Activated naive CD8-positive, alpha-beta T cell treated with anti-CD3 and anti-CD28 coated beads, Interleukin-2, amount 50 U/mL, for 24 hours (primary cell): ENCODE measurements at regions not wholly inside any gene's neighbourhood (a gene's known extent, or its start where the extent isn't known, plus 50 kb on each side); places are given as distances from the start of the nearest gene placed in this dataset.

ENCODE experiments used
- ATAC-seq: fragments of 150-1000 bp; cut with Tn5 transposase; one replicate; pipeline ENCODE4 v1.10.0; 2021
- DNase-seq: peaks from one replicate; pipeline ENCODE4 v3.0.0; 2021
- H3K27ac Mint-ChIP-seq: one replicate; pipeline ENCODE4 v1.8.0; 2021; ENCODE audit warnings: mild to moderate bottlenecking, mixed read lengths
- H3K27me3 Mint-ChIP-seq: one replicate; pipeline ENCODE4 v1.8.0; 2021; ENCODE audit warnings: mixed read lengths
- H3K36me3 Mint-ChIP-seq: one replicate; pipeline ENCODE4 v1.8.0; 2021; ENCODE audit warnings: low read depth, mixed read lengths
- H3K4me1 Mint-ChIP-seq: one replicate; pipeline ENCODE4 v1.8.0; 2021; ENCODE audit warnings: mixed read lengths
- H3K4me3 Mint-ChIP-seq: one replicate; pipeline ENCODE4 v1.8.0; 2021; ENCODE audit warnings: mild to moderate bottlenecking, moderate library complexity, mixed read lengths
- H3K9me3 Mint-ChIP-seq: one replicate; pipeline ENCODE4 v1.8.0; 2021; ENCODE audit warnings: mixed read lengths

DNA sequence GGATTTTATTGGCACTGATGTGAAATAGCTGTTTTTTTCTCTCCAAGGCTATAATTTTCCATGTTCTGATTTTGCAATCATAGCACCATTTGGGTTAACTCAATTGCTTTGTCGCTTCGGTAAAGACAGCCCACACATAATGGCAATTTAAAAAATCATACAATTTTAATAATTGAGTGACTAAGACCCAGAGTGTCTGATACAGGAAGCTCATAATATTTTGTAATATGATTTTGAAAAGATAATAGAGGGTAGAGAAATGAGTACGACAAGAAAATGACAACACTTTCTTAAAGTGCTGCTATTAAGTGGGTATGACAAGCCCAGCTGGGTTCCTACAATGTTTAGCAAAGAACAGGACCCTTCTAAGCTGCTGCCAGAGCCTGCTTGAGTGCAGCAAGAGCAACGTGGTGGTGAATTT lies 439.1 kb downstream of the METTL15 start:
- Mint-ChIP-seq H3K9me3 (no peaks in the 10 kb centered on the region), H3K4me1 (no peaks in the 10 kb centered on the region), H3K27me3 (no peaks in the 10 kb centered on the region), H3K27ac (no peak overlapping the region), H3K36me3 (no peaks in the 10 kb centered on the region), H3K4me3 (no peak overlapping the region)
- DNase-seq, result no peak
- no peak for ATAC-seq

DNA sequence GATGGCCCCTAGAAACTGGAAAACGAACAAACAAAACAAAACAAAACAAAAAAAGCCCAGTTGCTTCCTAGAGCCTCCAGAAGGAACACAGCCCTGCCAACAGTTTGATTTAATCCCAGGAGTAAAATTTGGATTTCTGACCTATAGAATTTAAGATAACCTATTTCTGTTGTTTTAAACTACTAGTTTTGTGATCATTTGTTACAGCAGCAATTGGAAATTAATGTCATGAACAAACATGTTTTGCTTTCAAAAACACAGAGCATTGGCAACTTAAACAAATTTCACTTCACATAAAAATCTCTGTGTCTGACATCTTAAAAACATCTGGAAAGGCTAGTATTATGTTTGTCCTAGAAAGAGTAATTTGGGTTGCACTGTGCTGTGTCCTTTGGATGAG lies 437.3 kb downstream of the METTL15 start:
- Mint-ChIP-seq H3K36me3 (no peaks in the 10 kb centered on the region), H3K27ac (no peak overlapping the region), H3K27me3 (no peaks in the 10 kb centered on the region), H3K9me3 (no peaks in the 10 kb centered on the region), H3K4me1 (no peaks in the 10 kb centered on the region), H3K4me3 (no peak overlapping the region)
- ATAC-seq (no peak), DNase-seq (no peak)

DNA sequence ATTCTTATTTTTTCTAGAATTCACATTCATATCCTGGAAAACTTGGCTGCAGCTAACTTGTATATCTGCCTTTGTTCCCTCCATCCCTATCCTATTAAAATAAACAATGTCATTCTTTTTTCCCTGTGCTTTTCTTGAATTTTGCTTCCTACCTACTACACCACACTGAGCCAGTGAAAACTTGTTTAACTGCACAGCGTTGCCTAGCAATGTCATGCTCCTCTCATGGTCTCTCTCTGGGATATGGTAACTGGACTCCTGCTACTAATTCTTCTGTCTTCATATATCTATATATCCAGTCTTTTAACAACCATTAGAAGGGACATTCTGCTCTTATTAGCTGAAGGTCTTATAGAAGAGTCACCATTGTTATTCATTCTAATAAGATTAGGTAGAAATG lies 434.4 kb downstream of the METTL15 start:
- Mint-ChIP-seq H3K4me3 (no peak overlapping the region), H3K36me3 (no peaks in the 10 kb centered on the region), H3K27me3 (no peaks in the 10 kb centered on the region), H3K27ac (no peak overlapping the region), H3K9me3 (no peaks in the 10 kb centered on the region), H3K4me1 (no peaks in the 10 kb centered on the region)
- DNase-seq (no peak), ATAC-seq (no peak)

DNA sequence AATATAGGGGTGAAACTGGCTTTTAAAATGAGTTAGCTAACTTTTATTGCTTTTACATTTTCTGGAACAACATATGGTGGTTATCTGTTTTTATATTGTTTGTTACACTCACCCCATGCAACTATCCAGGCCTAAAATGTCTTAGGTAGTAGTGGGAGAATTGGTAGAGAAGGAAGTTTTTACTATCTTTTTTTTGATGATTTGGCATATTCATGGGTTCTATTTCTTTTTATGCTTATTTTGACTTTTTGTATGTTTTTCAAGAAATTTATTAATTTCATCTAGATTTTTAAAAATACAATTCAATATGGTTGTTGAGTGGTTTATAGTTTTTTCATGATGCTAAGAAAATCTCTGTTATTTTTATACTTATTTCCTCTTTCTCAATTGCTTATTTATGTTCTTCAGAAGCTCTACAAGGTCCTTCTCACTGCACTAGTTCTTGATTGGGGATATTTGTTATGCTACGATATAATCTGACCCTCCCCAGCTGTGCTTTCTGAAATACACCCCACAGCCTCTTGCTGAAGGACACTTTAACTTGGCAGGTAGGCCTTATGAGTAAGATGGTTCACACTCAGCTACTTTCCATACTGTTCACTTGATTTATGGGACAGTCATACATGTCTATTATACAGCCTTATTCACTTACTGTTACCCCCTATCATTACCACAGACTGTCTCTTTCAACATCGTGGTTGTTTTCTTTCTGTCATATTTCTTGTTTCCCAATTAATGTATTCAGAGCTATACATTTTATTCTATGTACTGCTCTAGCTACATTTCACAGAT lies 431.2 kb downstream of the METTL15 start:
- H3K4me3 Mint-ChIP-seq, result no peak overlapping the region
- DNase-seq (no peak), ATAC-seq (no peak)
- no peak overlapping the region for H3K27ac Mint-ChIP-seq
- no peaks in the 10 kb centered on the region for H3K36me3 Mint-ChIP-seq
- H3K4me1 Mint-ChIP-seq, result no peaks in the 10 kb centered on the region
- H3K9me3 Mint-ChIP-seq, result no peaks in the 10 kb centered on the region
- H3K27me3 Mint-ChIP-seq, result no peaks in the 10 kb centered on the region

DNA sequence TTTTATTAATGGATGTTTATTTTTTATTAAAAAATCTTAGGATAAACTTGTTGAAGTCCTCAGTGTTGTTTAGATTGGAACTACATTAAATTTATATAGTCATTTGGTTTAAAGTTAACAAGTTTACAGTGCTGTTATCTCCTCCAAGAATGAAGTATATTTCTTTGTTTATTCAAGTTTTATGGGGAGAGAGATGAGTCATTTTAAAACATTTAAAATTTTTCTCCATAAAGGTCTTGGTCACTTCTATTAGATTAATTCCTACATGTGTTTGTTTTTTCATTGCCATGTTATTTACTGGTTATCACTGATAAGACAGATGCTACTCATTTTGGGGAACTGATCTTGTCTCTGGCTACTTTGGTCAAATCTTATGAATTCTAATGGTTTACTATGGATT lies 429.6 kb downstream of the METTL15 start:
- H3K36me3 Mint-ChIP-seq, result no peaks in the 10 kb centered on the region
- no peak for ATAC-seq
- H3K4me1 Mint-ChIP-seq, result no peaks in the 10 kb centered on the region
- H3K9me3 Mint-ChIP-seq, result no peaks in the 10 kb centered on the region
- no peak for DNase-seq
- H3K27me3 Mint-ChIP-seq, result no peaks in the 10 kb centered on the region
- H3K27ac Mint-ChIP-seq, result no peak overlapping the region
- no peak overlapping the region for H3K4me3 Mint-ChIP-seq

DNA sequence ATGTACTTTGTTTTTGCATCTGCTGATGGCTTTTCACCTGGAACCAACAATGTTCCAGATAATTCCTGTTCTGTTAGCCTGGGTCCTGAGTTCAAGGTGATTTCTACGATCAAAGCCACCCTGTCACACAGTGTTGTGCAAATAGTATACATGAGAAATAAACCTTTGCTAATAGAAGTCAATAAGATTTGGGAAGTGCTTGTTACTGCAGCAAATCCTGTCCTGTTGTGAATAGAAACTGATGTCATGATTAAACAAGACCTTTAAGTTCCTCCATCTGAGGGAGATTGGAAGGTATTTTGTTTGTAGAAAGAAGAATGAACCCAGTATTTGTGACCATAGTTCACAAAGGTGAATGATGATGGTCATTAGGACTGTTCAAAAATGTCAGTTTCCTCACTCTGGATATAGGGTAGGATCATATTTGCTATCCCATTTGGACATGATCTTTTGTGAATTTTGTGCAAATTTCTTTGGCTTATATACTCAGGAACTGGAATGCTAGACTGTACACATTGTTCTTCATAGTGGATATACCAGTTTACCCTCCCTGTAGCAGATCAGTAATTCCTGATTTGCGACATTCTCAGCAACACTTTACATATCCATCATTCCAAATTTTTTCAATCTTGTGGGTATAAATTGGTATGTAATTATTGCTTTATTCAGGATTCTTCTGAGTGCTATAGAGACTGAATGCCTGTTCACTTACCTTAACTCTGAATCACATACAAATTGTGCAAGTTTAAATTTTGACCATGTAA lies 428.5 kb downstream of the METTL15 start:
- Mint-ChIP-seq H3K27me3 (no peaks in the 10 kb centered on the region), H3K9me3 (no peaks in the 10 kb centered on the region), H3K27ac (no peak overlapping the region), H3K4me3 (no peak overlapping the region), H3K4me1 (no peaks in the 10 kb centered on the region), H3K36me3 (no peaks in the 10 kb centered on the region)
- DNase-seq (no peak), ATAC-seq (no peak)

DNA sequence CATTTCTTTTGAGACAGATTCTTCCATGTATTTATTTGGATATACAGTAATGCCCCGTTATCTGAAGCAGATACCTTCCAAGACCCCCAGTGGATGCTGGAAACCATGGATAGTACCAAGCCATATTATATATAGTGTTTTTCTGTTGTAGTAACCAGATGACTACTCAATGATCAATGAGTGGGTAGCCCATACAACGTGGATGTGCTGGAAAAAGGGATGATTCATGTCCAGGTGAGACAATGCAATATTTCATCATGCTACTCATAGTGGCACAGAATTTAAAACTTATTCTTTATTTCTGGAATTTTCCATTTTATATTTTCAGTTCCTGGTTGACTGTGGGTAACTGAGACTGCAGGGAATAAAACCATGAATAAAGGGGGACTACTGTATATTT lies 427.5 kb downstream of the METTL15 start:
- DNase-seq, result no peak
- H3K27me3 Mint-ChIP-seq, result no peaks in the 10 kb centered on the region
- no peak for ATAC-seq
- H3K4me1 Mint-ChIP-seq, result no peaks in the 10 kb centered on the region
- no peak overlapping the region for H3K27ac Mint-ChIP-seq
- H3K4me3 Mint-ChIP-seq, result no peak overlapping the region
- no peaks in the 10 kb centered on the region for H3K36me3 Mint-ChIP-seq
- no peaks in the 10 kb centered on the region for H3K9me3 Mint-ChIP-seq

DNA sequence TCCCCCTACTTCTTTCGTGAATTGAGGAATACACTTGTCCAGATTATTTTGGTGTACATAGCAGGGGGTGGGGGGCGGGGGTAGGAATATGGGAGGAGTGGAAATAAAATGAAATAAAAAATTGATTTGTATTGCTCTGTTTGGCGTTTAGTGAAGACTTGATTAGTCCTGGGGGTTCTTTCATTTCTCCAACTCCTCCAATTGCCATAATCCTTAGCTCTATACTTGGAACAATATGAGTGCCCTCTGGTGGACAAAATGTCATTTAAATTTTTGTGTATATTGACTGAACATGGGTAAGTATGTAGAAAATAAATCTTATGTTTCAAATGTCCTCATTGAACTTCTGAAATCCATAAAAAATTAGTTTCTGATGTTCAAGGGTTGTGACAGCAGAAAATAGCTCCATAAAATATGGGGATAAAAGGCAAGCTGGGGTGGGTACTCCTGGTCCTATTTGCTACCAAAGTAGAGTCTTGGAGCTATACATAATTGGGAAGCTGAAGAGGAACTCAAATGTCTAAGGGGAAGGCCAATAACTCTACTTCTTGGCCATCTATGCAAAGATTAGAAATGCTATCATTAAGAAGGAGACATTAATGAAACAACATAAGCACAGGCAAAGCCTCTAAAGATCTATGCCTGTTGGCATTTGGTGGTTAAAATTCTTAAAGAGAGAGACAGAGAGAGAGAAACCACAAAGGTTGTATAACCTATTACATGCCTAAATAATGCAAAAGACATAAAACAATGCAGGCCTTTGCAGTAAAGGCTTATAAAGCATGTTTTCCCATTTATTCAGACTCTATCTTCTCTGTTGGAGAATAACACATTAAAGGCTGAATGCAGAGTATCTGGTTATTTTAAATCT lies 421.6 kb downstream of the METTL15 start:
- H3K27ac Mint-ChIP-seq, result no peak overlapping the region
- H3K27me3 Mint-ChIP-seq, result no peaks in the 10 kb centered on the region
- H3K36me3 Mint-ChIP-seq, result no peaks in the 10 kb centered on the region
- H3K4me3 Mint-ChIP-seq, result no peak overlapping the region
- DNase-seq (no peak), ATAC-seq (no peak)
- no peaks in the 10 kb centered on the region for H3K4me1 Mint-ChIP-seq
- H3K9me3 Mint-ChIP-seq, result peaks cover 12% of the 10 kb centered on the region

DNA sequence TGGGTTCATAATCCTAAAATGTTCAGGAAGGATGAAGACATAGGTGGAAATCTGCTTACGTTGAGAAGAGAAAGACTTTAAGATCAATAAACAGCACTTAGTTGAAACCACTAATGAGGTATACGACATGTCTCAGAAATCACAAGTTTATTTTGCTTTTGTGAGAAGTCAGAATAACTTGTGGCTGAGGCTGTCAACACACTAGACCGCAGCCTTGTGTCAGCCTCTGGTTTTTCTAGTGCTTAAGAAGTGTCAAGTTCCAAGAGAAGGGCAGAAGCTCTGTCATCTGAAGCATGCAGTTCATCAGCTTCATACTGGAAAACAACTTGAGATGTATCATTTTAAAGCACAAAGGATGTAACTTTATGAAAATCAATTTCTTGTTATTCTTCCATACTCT lies 420.9 kb downstream of the METTL15 start:
- H3K4me1 Mint-ChIP-seq, result no peaks in the 10 kb centered on the region
- DNase-seq, result no peak
- no peak for ATAC-seq
- no peaks in the 10 kb centered on the region for H3K27me3 Mint-ChIP-seq
- H3K27ac Mint-ChIP-seq, result no peak overlapping the region
- H3K4me3 Mint-ChIP-seq, result no peak overlapping the region
- no peaks in the 10 kb centered on the region for H3K36me3 Mint-ChIP-seq
- peaks cover 12% of the 10 kb centered on the region for H3K9me3 Mint-ChIP-seq

DNA sequence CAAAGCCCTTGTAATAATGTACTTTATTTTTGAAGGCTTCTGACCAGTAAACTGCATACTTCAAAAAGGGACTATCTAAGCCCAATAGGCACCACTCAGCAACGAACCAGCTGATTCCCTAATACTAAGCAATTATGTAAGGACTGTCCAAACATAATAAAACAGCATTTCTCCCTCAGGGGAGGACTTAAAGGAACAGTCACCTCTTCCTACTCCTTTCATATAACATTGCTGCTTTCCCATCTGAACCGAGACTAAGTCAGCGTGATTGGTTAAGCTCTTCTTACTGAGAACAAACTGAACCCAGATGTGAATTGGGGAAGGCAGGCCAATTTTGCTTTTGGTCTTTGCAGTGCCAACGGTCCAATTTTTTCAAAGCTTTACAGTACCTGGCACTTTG lies 420.0 kb downstream of the METTL15 start:
- no peak for ATAC-seq
- H3K4me3 Mint-ChIP-seq, result no peak overlapping the region
- peaks cover 17% of the 10 kb centered on the region for H3K9me3 Mint-ChIP-seq
- H3K27me3 Mint-ChIP-seq, result no peaks in the 10 kb centered on the region
- DNase-seq, result no peak
- H3K36me3 Mint-ChIP-seq, result no peaks in the 10 kb centered on the region
- no peak overlapping the region for H3K27ac Mint-ChIP-seq
- H3K4me1 Mint-ChIP-seq, result no peaks in the 10 kb centered on the region

DNA sequence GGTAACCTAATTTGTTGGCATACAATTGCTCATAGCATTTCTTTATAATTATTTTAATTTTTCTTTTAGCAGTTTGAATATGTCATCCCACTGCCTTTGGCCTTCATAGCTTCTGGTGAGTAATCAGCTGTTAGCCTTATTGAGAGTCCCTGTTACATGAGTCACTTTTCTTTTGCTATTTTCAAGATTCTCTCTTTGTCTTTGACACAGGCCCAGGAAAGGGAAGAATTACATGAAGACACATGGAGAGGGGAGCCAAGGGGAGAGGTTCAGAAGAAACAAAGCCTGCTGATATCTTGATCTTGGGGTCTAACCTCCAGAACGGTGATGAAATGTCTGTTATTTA lies 418.2 kb downstream of the METTL15 start:
- Mint-ChIP-seq H3K27ac (no peak overlapping the region), H3K4me1 (no peaks in the 10 kb centered on the region), H3K36me3 (no peaks in the 10 kb centered on the region), H3K4me3 (no peak overlapping the region), H3K27me3 (no peaks in the 10 kb centered on the region), H3K9me3 (peaks cover 17% of the 10 kb centered on the region)
- no peak for ATAC-seq
- DNase-seq, result no peak

DNA sequence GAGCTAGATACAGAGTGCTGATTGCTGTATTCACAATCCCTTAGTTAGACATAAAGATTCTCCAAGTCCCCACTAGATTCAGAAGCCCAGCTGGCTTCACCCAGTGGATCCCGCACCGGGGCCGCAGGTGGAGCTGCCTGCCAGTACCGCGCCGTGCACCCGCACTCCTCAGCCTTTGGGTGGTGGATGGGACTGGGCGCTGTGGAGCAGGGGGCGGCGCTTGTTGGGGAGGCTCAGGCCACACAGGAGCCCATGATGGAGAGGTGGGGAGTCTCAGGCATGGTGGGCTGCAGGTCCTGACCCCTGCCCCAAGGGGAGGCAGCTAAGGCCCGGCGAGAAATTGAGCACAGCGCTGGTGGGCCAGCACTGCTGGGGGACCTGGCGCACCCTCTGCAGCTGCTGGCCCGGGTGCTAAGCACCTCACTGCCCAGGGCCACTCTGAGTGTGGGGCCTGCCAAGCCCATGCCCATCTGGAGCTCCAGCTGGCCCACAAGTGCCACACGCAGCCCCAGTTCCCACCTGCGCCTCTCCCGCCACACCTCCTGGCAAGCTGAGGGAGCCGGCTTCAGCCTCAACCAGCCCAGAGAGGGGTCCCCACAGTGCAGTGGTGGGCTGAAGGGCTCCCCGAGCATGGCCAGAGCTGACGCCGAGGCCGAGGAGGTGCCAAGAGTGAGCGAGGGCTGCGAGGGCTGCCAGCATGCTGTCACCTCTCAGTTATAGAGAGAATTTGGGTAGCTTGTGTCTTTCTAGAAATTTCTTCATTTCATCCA lies 417.6 kb downstream of the METTL15 start:
- peaks cover 17% of the 10 kb centered on the region for H3K9me3 Mint-ChIP-seq
- H3K27me3 Mint-ChIP-seq, result no peaks in the 10 kb centered on the region
- no peak for DNase-seq
- no peaks in the 10 kb centered on the region for H3K4me1 Mint-ChIP-seq
- H3K36me3 Mint-ChIP-seq, result no peaks in the 10 kb centered on the region
- no peak for ATAC-seq
- H3K4me3 Mint-ChIP-seq, result no peak overlapping the region
- no peak overlapping the region for H3K27ac Mint-ChIP-seq

DNA sequence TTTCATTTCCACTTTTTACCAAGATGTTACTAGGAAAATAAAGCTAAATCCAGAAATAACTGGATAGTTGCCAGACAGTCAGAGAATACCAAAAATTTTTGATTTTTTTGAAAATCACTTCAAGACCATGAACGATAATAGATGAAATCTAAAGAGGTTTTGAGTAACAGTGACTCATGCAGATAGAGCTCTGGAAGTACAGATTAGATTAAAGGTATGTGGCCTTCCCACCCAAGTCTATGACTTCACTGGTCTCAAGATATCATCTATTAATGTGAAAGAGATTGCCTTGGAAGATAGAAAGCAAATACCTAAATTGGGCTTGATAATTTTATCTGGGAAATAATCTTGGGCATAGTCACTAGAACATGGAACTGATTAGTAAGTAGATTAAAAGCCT lies 415.9 kb downstream of the METTL15 start:
- no peak for ATAC-seq
- no peak for DNase-seq
- no peak overlapping the region for H3K4me3 Mint-ChIP-seq
- H3K4me1 Mint-ChIP-seq, result no peaks in the 10 kb centered on the region
- no peaks in the 10 kb centered on the region for H3K36me3 Mint-ChIP-seq
- peaks cover 17% of the 10 kb centered on the region for H3K9me3 Mint-ChIP-seq
- no peaks in the 10 kb centered on the region for H3K27me3 Mint-ChIP-seq
- H3K27ac Mint-ChIP-seq, result no peak overlapping the region

DNA sequence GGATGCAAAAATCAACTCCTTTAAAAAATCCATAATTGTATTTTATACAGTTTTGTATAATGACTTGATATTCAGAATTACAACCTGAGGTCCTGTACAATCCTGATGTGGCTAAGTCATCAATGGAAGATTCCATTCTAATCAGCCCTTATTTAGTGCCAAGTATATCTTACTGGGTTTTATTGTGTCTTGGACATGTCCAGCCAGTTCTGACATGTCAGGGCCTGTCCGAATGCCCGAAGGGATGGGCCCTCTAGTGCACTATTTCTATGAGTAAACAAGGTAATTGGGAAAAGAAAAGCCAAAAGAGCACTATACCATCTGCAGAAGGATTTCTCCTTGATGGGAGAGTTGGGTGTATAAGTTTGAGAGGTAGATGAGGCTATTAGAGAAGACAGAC lies 412.9 kb downstream of the METTL15 start:
- Mint-ChIP-seq H3K4me3 (no peak overlapping the region), H3K27me3 (no peaks in the 10 kb centered on the region), H3K36me3 (no peaks in the 10 kb centered on the region), H3K4me1 (no peaks in the 10 kb centered on the region), H3K9me3 (peaks cover 6% of the 10 kb centered on the region), H3K27ac (no peak overlapping the region)
- no peak for ATAC-seq
- DNase-seq, result no peak
